ENCODE measurements at regions not wholly inside any gene's neighbourhood (a gene's known extent, or its start where the extent isn't known, plus 50 kb on each side); places are given as distances from the start of the nearest gene placed in this dataset.

- TF ChIP-seq, protein P1, sequence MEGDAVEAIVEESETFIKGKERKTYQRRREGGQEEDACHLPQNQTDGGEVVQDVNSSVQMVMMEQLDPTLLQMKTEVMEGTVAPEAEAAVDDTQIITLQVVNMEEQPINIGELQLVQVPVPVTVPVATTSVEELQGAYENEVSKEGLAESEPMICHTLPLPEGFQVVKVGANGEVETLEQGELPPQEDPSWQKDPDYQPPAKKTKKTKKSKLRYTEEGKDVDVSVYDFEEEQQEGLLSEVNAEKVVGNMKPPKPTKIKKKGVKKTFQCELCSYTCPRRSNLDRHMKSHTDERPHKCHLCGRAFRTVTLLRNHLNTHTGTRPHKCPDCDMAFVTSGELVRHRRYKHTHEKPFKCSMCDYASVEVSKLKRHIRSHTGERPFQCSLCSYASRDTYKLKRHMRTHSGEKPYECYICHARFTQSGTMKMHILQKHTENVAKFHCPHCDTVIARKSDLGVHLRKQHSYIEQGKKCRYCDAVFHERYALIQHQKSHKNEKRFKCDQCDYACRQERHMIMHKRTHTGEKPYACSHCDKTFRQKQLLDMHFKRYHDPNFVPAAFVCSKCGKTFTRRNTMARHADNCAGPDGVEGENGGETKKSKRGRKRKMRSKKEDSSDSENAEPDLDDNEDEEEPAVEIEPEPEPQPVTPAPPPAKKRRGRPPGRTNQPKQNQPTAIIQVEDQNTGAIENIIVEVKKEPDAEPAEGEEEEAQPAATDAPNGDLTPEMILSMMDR (IDR thresholded peaks at IDR 0.05; ENCODE audit: low read depth, low read length, missing input control) = no peak
- TF ChIP-seq ATF3 (IDR thresholded peaks at IDR 0.05) = no peak
- TF ChIP-seq, protein P2, sequence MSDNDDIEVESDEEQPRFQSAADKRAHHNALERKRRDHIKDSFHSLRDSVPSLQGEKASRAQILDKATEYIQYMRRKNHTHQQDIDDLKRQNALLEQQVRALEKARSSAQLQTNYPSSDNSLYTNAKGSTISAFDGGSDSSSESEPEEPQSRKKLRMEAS (IDR thresholded peaks at IDR 0.05) = no peak
- TF ChIP-seq, protein P3, sequence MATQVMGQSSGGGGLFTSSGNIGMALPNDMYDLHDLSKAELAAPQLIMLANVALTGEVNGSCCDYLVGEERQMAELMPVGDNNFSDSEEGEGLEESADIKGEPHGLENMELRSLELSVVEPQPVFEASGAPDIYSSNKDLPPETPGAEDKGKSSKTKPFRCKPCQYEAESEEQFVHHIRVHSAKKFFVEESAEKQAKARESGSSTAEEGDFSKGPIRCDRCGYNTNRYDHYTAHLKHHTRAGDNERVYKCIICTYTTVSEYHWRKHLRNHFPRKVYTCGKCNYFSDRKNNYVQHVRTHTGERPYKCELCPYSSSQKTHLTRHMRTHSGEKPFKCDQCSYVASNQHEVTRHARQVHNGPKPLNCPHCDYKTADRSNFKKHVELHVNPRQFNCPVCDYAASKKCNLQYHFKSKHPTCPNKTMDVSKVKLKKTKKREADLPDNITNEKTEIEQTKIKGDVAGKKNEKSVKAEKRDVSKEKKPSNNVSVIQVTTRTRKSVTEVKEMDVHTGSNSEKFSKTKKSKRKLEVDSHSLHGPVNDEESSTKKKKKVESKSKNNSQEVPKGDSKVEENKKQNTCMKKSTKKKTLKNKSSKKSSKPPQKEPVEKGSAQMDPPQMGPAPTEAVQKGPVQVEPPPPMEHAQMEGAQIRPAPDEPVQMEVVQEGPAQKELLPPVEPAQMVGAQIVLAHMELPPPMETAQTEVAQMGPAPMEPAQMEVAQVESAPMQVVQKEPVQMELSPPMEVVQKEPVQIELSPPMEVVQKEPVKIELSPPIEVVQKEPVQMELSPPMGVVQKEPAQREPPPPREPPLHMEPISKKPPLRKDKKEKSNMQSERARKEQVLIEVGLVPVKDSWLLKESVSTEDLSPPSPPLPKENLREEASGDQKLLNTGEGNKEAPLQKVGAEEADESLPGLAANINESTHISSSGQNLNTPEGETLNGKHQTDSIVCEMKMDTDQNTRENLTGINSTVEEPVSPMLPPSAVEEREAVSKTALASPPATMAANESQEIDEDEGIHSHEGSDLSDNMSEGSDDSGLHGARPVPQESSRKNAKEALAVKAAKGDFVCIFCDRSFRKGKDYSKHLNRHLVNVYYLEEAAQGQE (IDR thresholded peaks at IDR 0.05) = no peak
- no peak for TF ChIP-seq RAD21 (IDR thresholded peaks at IDR 0.05)
Measured at GRCh38 chr15:46901001-46901400, 816.3 kb upstream of the SEMA6D start.
